Heart left ventricle (tissue), 13 donors: ENCODE measurements at regions not wholly inside any gene's neighbourhood (a gene's known extent, or its start where the extent isn't known, plus 50 kb on each side); places are given as distances from the start of the nearest gene placed in this dataset.

ENCODE experiments used
- POLR2A ChIP-seq, 2 donors: fragments of 450-650 bp; IDR thresholded peaks; one replicate each; pipeline ENCODE4 v1.6.1; 2017; ENCODE audit warnings: antibody characterized with exemption in 2 of 2, mild to moderate bottlenecking in 2 of 2, moderate library complexity in 2 of 2
- TF ChIP-seq, protein P1 (sequence below), 12 donors: fragments of 200-600 bp; sonication (generic) in 4 of 12; IDR thresholded peaks; one replicate each; pipeline versions ENCODE4 v1.5.0 to v1.8.0; 2018 to 2022; ENCODE audit warnings: antibody characterized with exemption in 12 of 12, mild to moderate bottlenecking in 5 of 12
- donor health status: ischemic (EF 13 %, LVEDD 7.1; RV severe dilation, severe dysfunction).
- donor health status: DM: no; HTN: yes; CAD: no.
- donor health status: DM: no; HTN: no; CAD: no.
- donor health status: ischemic (EF 25% LVEDD 6.9; RV normal size, moderate dysfunction).
- donor health status: ischemic (EF 25% LVEDD 5.7; RV mildly dilated, moderate dysfunction).
- donor health status: ischemic (EF 35%, LVEDD 5.7; RV mildly dilated, moderate dysfunction).
- donor health status: nonischemic (EF 11% LVEDD 7.7; RV severe dilation, severe dysfunction).
- donor health status: DM: yes; HTN: yes; CAD: no.
- donor health status: PGD.
- donor health status: ischemic (EF 29% LVEDD 5.4; RV normal size, mild dysfunction).
- donor health status: nonischemic (EF 23%, LVEDD 6.1; RV moderate dilation, normal function).

DNA sequence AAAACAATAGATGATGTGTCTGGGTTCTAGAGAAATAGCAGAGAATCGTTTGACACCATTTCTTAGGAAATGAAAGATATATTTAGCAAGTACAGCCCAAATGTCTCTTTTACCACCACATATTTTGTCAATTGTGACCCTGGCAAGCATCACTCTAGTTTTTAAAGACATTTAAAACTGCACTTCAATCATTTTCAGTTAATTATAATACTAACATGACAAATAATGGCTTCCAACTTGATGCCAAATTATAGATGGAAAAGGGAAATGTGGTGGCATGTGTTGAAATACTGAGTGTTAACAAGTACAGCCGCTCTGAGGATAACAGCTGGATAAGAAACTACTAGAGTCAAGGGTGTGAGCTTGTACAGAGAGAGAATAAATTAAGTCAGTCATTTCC is 648.9 kb downstream of the FRK start:
- TF ChIP-seq, protein P1, sequence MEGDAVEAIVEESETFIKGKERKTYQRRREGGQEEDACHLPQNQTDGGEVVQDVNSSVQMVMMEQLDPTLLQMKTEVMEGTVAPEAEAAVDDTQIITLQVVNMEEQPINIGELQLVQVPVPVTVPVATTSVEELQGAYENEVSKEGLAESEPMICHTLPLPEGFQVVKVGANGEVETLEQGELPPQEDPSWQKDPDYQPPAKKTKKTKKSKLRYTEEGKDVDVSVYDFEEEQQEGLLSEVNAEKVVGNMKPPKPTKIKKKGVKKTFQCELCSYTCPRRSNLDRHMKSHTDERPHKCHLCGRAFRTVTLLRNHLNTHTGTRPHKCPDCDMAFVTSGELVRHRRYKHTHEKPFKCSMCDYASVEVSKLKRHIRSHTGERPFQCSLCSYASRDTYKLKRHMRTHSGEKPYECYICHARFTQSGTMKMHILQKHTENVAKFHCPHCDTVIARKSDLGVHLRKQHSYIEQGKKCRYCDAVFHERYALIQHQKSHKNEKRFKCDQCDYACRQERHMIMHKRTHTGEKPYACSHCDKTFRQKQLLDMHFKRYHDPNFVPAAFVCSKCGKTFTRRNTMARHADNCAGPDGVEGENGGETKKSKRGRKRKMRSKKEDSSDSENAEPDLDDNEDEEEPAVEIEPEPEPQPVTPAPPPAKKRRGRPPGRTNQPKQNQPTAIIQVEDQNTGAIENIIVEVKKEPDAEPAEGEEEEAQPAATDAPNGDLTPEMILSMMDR (IDR thresholded peaks at IDR 0.05): no peak
- TF ChIP-seq POLR2A (IDR thresholded peaks at IDR 0.05): no peak
